A549 (cell line): ENCODE measurements at regions not wholly inside any gene's neighbourhood (a gene's known extent, or its start where the extent isn't known, plus 50 kb on each side); places are given as distances from the start of the nearest gene placed in this dataset.

ENCODE experiments used
- ATAC-seq, 2 experiments: fragments of 200-7000 bp in 1 of 2; fragments of >200 bp in 1 of 2; cut with Nextera tagmentation in 1 of 2; cut with Tn5 transposase in 1 of 2; 3 replicates each; pipeline versions ENCODE4 v1.8.0 to v1.9.1; 2018 to 2020; ENCODE audit warnings: mild to moderate bottlenecking in 1 of 2, moderate library complexity in 1 of 2
- CTCF ChIA-PET: fragments of 300-600 bp; sonication (Branson Sonifier 250); formaldehyde crosslinking; extraction: SDS; loops from one replicate; lab custom pipeline; 2021; ENCODE audit warnings: antibody characterized with exemption, inconsistent platforms; lab: Yijun Ruan, JAX
- POLR2A ChIA-PET: fragments of 350-600 bp; formaldehyde crosslinking; extraction: SDS; loops from one replicate; lab custom pipeline; 2021; ENCODE audit warnings: antibody characterized with exemption, inconsistent platforms; lab: Yijun Ruan, JAX
- DNase-seq, 2 experiments: peaks; one replicate each; pipeline versions ENCODE4 v3.0.0 to v3.0.0-alpha.2; 2011 to 2016; ENCODE audit warnings: low read depth in 1 of 2, low spot score in 1 of 2
- FAIRE-seq: peaks from 2 replicates; lab custom pipeline; 2011; peaks lifted over from hg19 to GRCh38; lab: Jason Lieb, UNC
- H3K27ac ChIP-seq, 2 experiments: fragments of >200 bp; sonication (Bioruptor Twin); formaldehyde crosslinking; 3 replicates each; pipeline ENCODE4 v1.5.1; 2016 to 2017
- H3K4me1 ChIP-seq: fragments of >200 bp; sonication (Bioruptor Twin); formaldehyde crosslinking; 3 replicates; pipeline ENCODE4 v1.6.1; 2016
- H3K4me2 ChIP-seq: fragments of >200 bp; sonication (Bioruptor Twin); formaldehyde crosslinking; 3 replicates; pipeline ENCODE4 v1.6.1; 2016
- H3K4me3 ChIP-seq: fragments of >200 bp; sonication (Bioruptor Twin); formaldehyde crosslinking; 3 replicates; pipeline ENCODE4 v1.5.1; 2016
- H3K9me3 ChIP-seq: fragments of >200 bp; sonication (Bioruptor Twin); formaldehyde crosslinking; 3 replicates; pipeline ENCODE4 v1.6.1; 2016
- CBX8 ChIP-seq: fragments of 200-600 bp; sonication (generic); IDR thresholded peaks from 2 replicates; pipeline ENCODE4 v1.6.1; 2016
- CEBPB ChIP-seq, 2 experiments: fragments of >200 bp in 1 of 2; sonication (Bioruptor Twin) in 1 of 2; formaldehyde crosslinking in 1 of 2; IDR thresholded peaks; 2 replicates each; pipeline ENCODE4 v1.6.1; 2012 to 2016
- CHD2 ChIP-seq: fragments of 150-350 bp; IDR thresholded peaks from 2 replicates; pipeline ENCODE4 v1.6.1; 2014; ENCODE audit warnings: low read length; ENCODE audit not compliant: partially characterized antibody
- FOSB ChIP-seq: fragments of 250-450 bp; sonication (Bioruptor Pico); IDR thresholded peaks from 2 replicates; pipeline ENCODE4 v1.5.0; 2020; ENCODE audit warnings: mild to moderate bottlenecking, moderate library complexity
- GATA3 ChIP-seq: IDR thresholded peaks from 2 replicates; pipeline ENCODE4 v1.6.1; 2012; ENCODE audit warnings: borderline replicate concordance
- HOXA7 ChIP-seq: fragments of 250-450 bp; sonication (Bioruptor Pico); IDR thresholded peaks from 2 replicates; pipeline ENCODE4 v1.5.0; 2020; ENCODE audit warnings: mild to moderate bottlenecking, moderate library complexity
- HOXB13 ChIP-seq: fragments of 250-450 bp; sonication (Bioruptor Pico); IDR thresholded peaks from 2 replicates; pipeline ENCODE4 v1.5.0; 2020; ENCODE audit warnings: low read depth, mild to moderate bottlenecking, moderate library complexity
- HOXB5 ChIP-seq: fragments of 250-450 bp; sonication (Bioruptor Pico); IDR thresholded peaks from 2 replicates; pipeline ENCODE4 v1.5.0; 2020; ENCODE audit warnings: mild to moderate bottlenecking, moderate library complexity
- KDM5A ChIP-seq: fragments of 200-600 bp; sonication (generic); IDR thresholded peaks from 2 replicates; pipeline ENCODE4 v1.6.1; 2016; ENCODE audit warnings: antibody characterized with exemption, mild to moderate bottlenecking
- MAZ ChIP-seq: fragments of 150-350 bp; IDR thresholded peaks from 2 replicates; pipeline ENCODE4 v1.6.1; 2014; ENCODE audit warnings: antibody characterized with exemption, low read depth, low read length, borderline replicate concordance
- MYC ChIP-seq: IDR thresholded peaks from 2 replicates; pipeline ENCODE4 v1.6.1; 2012; ENCODE audit warnings: mild to moderate bottlenecking, inconsistent platforms, low read length, improper control_type of control experiment, borderline replicate concordance
- NPAS2 ChIP-seq: fragments of 250-450 bp; sonication (Bioruptor Pico); IDR thresholded peaks from 2 replicates; pipeline ENCODE4 v1.8.0; 2022; ENCODE audit warnings: mild to moderate bottlenecking, moderate library complexity, borderline replicate concordance
- NR3C1 ChIP-seq: fragments of >200 bp; sonication (Bioruptor Twin); formaldehyde crosslinking; IDR thresholded peaks from 3 replicates; pipeline ENCODE4 v1.6.1; 2017
- PHF8 ChIP-seq: fragments of 200-600 bp; sonication (generic); IDR thresholded peaks from 2 replicates; pipeline ENCODE4 v1.6.1; 2016; ENCODE audit warnings: low read depth, mild to moderate bottlenecking, antibody characterized with exemption, moderate library complexity, borderline replicate concordance
- POLR2A ChIP-seq: IDR thresholded peaks from 2 replicates; pipeline ENCODE4 v1.6.1; 2012; ENCODE audit warnings: mild to moderate bottlenecking, low read length
- POLR2AphosphoS2 ChIP-seq: conservative IDR thresholded peaks from 2 replicates; pipeline ENCODE4 v1.6.1; 2012; ENCODE audit warnings: low read length, improper control_type of control experiment, inconsistent platforms
- RAD21 ChIP-seq, 2 experiments: fragments of >200 bp in 1 of 2; sonication (Bioruptor Twin) in 1 of 2; formaldehyde crosslinking in 1 of 2; IDR thresholded peaks in 1 of 2; conservative IDR thresholded peaks in 1 of 2; 2 replicates in 1 of 2; 3 replicates in 1 of 2; pipeline ENCODE4 v1.6.1; 2012 to 2018; ENCODE audit warnings: inconsistent platforms in 1 of 2
- RARB ChIP-seq: fragments of 250-450 bp; sonication (Bioruptor Pico); IDR thresholded peaks from 2 replicates; pipeline ENCODE4 v1.8.0; 2021; ENCODE audit warnings: mild to moderate bottlenecking, moderate library complexity
- RCOR1 ChIP-seq: fragments of 150-350 bp; IDR thresholded peaks from 2 replicates; pipeline ENCODE4 v1.6.1; 2014; ENCODE audit warnings: antibody characterized with exemption, low read length, low read depth
- REST ChIP-seq: fragments of 200-600 bp; sonication (generic); IDR thresholded peaks from 2 replicates; pipeline ENCODE4 v1.6.1; 2016; ENCODE audit warnings: antibody characterized with exemption, mild to moderate bottlenecking, moderate library complexity
- RNF2 ChIP-seq: fragments of 200-600 bp; sonication (generic); IDR thresholded peaks from 2 replicates; pipeline ENCODE4 v1.6.1; 2016; ENCODE audit warnings: low read depth, mild to moderate bottlenecking, antibody characterized with exemption, moderate library complexity, borderline replicate concordance
- SMC3 ChIP-seq: fragments of >200 bp; sonication (Bioruptor Twin); formaldehyde crosslinking; IDR thresholded peaks from 3 replicates; pipeline ENCODE4 v1.6.1; 2018; ENCODE audit warnings: inconsistent platforms
- TFCP2L1 ChIP-seq: fragments of 250-450 bp; sonication (Bioruptor Pico); IDR thresholded peaks from 2 replicates; pipeline ENCODE4 v1.5.0; 2021; ENCODE audit warnings: mild to moderate bottlenecking
- TP53 ChIP-seq: fragments of 250-450 bp; sonication (Bioruptor Pico); IDR thresholded peaks from 2 replicates; pipeline ENCODE4 v1.5.0; 2021; ENCODE audit warnings: mild to moderate bottlenecking, moderate library complexity
- ZFP36 ChIP-seq: fragments of 450-650 bp; IDR thresholded peaks from 2 replicates; pipeline ENCODE4 v1.6.1; 2014; ENCODE audit warnings: borderline replicate concordance; ENCODE audit not compliant: partially characterized antibody
- ZSCAN20 ChIP-seq: fragments of 250-450 bp; sonication (Bioruptor Pico); IDR thresholded peaks from 2 replicates; pipeline ENCODE4 v1.8.0; 2022; ENCODE audit warnings: mild to moderate bottlenecking, moderate library complexity
- WGBS: methylation state at CpG from one replicate; pipeline ENCODE4 v1.1.6; 2017; ENCODE audit errors: missing lambda C conversion rate; 5-methylcytosine and 5-hydroxymethylcytosine counted together
- TF ChIP-seq, protein P1 (sequence below): fragments of >200 bp; sonication (Bioruptor Twin); formaldehyde crosslinking; IDR thresholded peaks from 2 replicates; pipeline ENCODE4 v1.6.1; 2016
- TF ChIP-seq, protein P2 (sequence below): fragments of >200 bp; sonication (Bioruptor Twin); formaldehyde crosslinking; IDR thresholded peaks from 3 replicates; pipeline ENCODE4 v1.6.1; 2016

- Histone ChIP-seq H3K9me3 (no peaks in the 10 kb centered on the region), H3K4me2 (no peak overlapping the region), H3K27ac (no peak overlapping the region), H3K4me3 (no peak overlapping the region), H3K4me1 (no peaks in the 10 kb centered on the region)
- DNase-seq (no peak), ATAC-seq (no peak), FAIRE-seq (no peak)
- CTCF ChIA-PET, result no interaction called here
- TF ChIP-seq MAZ (no peak), ZFP36 (no peak), HOXA7 (no peak), PHF8 (no peak), CEBPB (IDR thresholded peaks at IDR 0.05) (no peak), HOXB13 (CRISPR knock-in tag) (no peak), TP53 (CRISPR knock-in tag) (no peak), RARB (no peak), MYC (no peak), SMC3 (no peak), NPAS2 (CRISPR knock-in tag) (no peak), RCOR1 (no peak)
- TF ChIP-seq, protein P1, sequence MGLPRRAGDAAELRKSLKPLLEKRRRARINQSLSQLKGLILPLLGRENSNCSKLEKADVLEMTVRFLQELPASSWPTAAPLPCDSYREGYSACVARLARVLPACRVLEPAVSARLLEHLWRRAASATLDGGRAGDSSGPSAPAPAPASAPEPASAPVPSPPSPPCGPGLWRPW, result no peak
- POLR2A ChIA-PET, result no interaction called here
- 67% methylated on average over 12 of the region's 12 CpGs for WGBS
These were observed 62.2 kb upstream of the USP6NL start for GRCh38 chr10:11673346-11674280.

- 82% methylated on average over 9 of the region's 9 CpGs for WGBS
- Histone ChIP-seq H3K27ac (no peak overlapping the region), H3K4me3 (no peak overlapping the region), H3K4me1 (no peaks in the 10 kb centered on the region)
- FAIRE-seq, result no peak
- CTCF ChIA-PET, result interaction anchor here (0.6 kb wide), 1 partner anchor 945 kb away, joined by 4 read pairs; no protein-coding TSS in a partner anchor
- TF ChIP-seq CBX8 (no peak), HOXB13 (CRISPR knock-in tag) (no peak), GATA3 (no peak), TFCP2L1 (CRISPR knock-in tag) (no peak), FOSB (CRISPR knock-in tag) (no peak), ZSCAN20 (no peak), KDM5A (no peak), RAD21 (conservative IDR thresholded peaks at IDR 0.05 in 1 of 2, IDR thresholded peaks at IDR 0.05 in 1 of 2) (no peak), POLR2AphosphoS2 (no peak), NR3C1 (no peak), CEBPB (IDR thresholded peaks at IDR 0.05) (no peak), REST (no peak), HOXA7 (no peak), HOXB5 (no peak), RNF2 (no peak), CHD2 (no peak), ZFP36 (no peak), POLR2A (no peak)
- TF ChIP-seq, protein P2, sequence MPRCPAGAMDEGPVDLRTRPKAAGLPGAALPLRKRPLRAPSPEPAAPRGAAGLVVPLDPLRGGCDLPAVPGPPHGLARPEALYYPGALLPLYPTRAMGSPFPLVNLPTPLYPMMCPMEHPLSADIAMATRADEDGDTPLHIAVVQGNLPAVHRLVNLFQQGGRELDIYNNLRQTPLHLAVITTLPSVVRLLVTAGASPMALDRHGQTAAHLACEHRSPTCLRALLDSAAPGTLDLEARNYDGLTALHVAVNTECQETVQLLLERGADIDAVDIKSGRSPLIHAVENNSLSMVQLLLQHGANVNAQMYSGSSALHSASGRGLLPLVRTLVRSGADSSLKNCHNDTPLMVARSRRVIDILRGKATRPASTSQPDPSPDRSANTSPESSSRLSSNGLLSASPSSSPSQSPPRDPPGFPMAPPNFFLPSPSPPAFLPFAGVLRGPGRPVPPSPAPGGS, result no peak
- TF ChIP-seq, all 56 proteins: peak for 0
- POLR2A ChIA-PET, result no interaction called here
- Histone ChIP-seq H3K4me2 (no peak overlapping the region), H3K9me3 (no peaks in the 10 kb centered on the region)
- no peak for ATAC-seq
- no peak for DNase-seq
These were observed 61.4 kb upstream of the USP6NL start for GRCh38 chr10:11672836-11673235.
